GM12872 (cell line): ENCODE measurements at regions not wholly inside any gene's neighbourhood (a gene's known extent, or its start where the extent isn't known, plus 50 kb on each side); places are given as distances from the start of the nearest gene placed in this dataset.

Experiments used
- TF ChIP-seq, protein P1 (sequence below): IDR thresholded peaks from 3 replicates; pipeline ENCODE4 v1.5.1; 2011; ENCODE audit warnings: low read depth, mild to moderate bottlenecking, low read length, moderate library complexity; ENCODE audit not compliant: insufficient read depth

DNA sequence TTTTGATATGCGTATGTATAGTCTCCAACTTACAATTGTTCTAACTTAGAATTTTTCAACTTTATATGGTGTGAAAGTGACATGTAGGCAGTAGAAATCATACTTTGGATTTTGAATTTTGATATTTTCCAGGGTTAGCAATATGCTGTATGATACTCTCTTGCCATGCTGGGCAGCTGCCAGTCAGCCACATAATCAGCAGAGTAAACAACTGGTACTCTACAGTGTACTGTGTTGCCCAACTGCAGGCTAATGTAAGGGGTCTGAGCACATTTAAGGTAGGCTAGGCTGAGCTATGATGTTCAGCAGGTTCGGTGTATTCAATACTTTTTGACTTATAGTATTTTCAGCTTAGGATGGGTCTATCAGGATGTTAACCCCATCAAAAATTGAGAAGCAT, 52.0 kb upstream of the RYK start:
- TF ChIP-seq, protein P1, sequence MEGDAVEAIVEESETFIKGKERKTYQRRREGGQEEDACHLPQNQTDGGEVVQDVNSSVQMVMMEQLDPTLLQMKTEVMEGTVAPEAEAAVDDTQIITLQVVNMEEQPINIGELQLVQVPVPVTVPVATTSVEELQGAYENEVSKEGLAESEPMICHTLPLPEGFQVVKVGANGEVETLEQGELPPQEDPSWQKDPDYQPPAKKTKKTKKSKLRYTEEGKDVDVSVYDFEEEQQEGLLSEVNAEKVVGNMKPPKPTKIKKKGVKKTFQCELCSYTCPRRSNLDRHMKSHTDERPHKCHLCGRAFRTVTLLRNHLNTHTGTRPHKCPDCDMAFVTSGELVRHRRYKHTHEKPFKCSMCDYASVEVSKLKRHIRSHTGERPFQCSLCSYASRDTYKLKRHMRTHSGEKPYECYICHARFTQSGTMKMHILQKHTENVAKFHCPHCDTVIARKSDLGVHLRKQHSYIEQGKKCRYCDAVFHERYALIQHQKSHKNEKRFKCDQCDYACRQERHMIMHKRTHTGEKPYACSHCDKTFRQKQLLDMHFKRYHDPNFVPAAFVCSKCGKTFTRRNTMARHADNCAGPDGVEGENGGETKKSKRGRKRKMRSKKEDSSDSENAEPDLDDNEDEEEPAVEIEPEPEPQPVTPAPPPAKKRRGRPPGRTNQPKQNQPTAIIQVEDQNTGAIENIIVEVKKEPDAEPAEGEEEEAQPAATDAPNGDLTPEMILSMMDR, result no peak

DNA sequence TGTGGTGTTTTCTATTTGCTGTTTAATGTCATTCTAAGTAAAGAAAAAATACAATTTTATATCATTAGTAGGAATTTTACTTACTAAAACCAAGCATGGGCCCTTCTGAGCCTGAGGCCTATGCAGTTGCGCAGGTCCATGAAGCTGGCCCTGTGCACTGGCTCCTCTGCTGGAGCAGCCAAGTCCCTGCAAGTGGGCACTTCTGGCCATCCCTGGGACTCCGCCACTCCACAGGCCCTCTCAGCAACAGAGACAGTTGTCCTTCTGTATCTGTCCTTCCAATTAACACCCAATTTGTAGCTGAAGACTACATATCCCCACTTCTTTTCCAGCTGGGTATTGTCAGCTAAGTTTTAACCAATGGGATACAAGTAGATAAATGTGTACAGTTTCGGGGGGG, 49.9 kb upstream of the RYK start:
- TF ChIP-seq, protein P1, result 0 out of 3 replicates have a peak, but pooled peaks have one; percentile 19
